Upper lobe of left lung (tissue), 6 donors: ENCODE measurements at regions not wholly inside any gene's neighbourhood (a gene's known extent, or its start where the extent isn't known, plus 50 kb on each side); places are given as distances from the start of the nearest gene placed in this dataset.

Experiments
- ATAC-seq, 2 donors: fragments of 200-7000 bp; cut with Tn5 transposase; one replicate each; pipeline ENCODE4 v1.9.1; 2022; ENCODE audit warnings: mild to moderate bottlenecking in 2 of 2, moderate library complexity in 2 of 2; ENCODE audit not compliant: low FRiP score in 2 of 2
- DNase-seq, 2 donors: peaks; one replicate each; pipeline ENCODE4 v3.0.0-alpha.2; 2019 to 2020
- H3K27ac ChIP-seq, 4 donors: fragments of 200-600 bp; sonication (generic); one replicate each; pipeline ENCODE4 v1.5.1; 2016 to 2019
- H3K27me3 ChIP-seq, 4 donors: fragments of 200-600 bp; sonication (generic); one replicate each; pipeline ENCODE4 v1.5.1; 2017 to 2019
- H3K36me3 ChIP-seq, 4 donors: fragments of 200-600 bp; sonication (generic); one replicate each; pipeline ENCODE4 v1.5.1; 2016 to 2019
- H3K4me1 ChIP-seq, 4 donors: fragments of 200-600 bp; sonication (generic); one replicate each; pipeline ENCODE4 v1.5.1; 2018 to 2019
- H3K4me3 ChIP-seq, 4 donors: fragments of 200-600 bp; sonication (generic); one replicate each; pipeline ENCODE4 v1.5.1; 2017 to 2019; ENCODE audit warnings: mild to moderate bottlenecking in 2 of 4, moderate library complexity in 1 of 4
- H3K9me3 ChIP-seq, 4 donors: fragments of 200-600 bp; sonication (generic); one replicate each; pipeline ENCODE4 v1.5.1; 2018 to 2019
- EP300 ChIP-seq, 4 donors: sonication (generic); formaldehyde crosslinking; IDR thresholded peaks; one replicate each; pipeline ENCODE4 v1.5.1; 2017; ENCODE audit warnings: antibody characterized with exemption in 4 of 4, control low read depth in 2 of 4
- POLR2A ChIP-seq, 4 donors: fragments of 450-650 bp; IDR thresholded peaks; one replicate each; pipeline ENCODE4 v1.5.1; 2016 to 2017; ENCODE audit warnings: antibody characterized with exemption in 4 of 4, mild to moderate bottlenecking in 2 of 4
- POLR2AphosphoS5 ChIP-seq, 2 donors: sonication (generic); formaldehyde crosslinking; IDR thresholded peaks; one replicate each; pipeline ENCODE4 v1.5.1; 2017; ENCODE audit warnings: antibody characterized with exemption in 2 of 2
- WGBS, 2 donors: methylation state at CpG; one replicate each; pipeline ENCODE4 v1.1.5; 2017 to 2018; 5-methylcytosine and 5-hydroxymethylcytosine counted together
- TF ChIP-seq, protein P1 (sequence below), 6 experiments: fragments of 450-650 bp in 4 of 6; fragments of 200-600 bp in 2 of 6; sonication (generic) in 2 of 6; IDR thresholded peaks; one replicate each; pipeline ENCODE4 v1.5.1; 2016 to 2019; ENCODE audit warnings: antibody characterized with exemption in 6 of 6
- donor health status: DM: no; HTN: no; CAD: no; lungs with moderate emphysema.
- donor health status: DM: no; HTN: yes; CAD: no; lungs with severe emphysema.

DNA sequence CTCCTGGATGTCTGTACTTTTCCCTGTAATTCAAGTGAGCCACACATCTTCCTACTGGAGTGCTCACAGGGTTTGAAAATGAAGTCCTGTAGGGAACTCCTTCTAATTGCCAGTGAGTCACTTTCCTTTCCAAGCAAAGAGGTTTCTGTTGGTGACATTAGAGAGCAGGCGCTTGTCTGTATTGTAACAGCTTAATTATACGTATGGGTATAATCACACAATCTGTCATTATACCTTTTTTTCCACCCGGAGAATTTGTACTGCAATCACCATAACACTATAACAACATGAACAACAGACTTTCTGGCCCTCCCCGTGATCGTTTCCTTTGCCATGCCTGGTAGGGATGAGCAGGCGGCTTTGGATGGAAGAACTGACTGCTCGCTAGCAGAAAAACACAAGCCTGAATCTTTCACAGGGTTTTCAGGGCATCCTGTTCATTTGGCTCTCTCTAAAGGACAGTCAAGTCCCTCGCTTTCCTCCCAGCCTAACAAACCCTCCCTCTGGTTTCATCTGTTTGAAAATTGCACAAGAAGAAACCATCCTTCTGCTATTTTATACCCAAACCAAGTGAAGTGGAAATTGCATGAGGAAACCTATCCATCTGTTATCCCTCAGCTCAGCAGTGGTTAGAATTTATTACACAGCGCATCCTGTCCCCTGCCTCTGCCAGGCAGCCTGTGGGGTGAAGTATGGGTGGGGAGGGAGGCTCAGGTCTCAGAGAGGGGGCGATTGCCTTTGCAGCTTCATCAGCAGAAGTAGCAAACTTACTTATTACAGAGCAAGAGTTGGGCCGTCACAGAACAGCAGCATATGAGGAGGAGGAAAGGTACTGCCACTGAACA lies 307.0 kb upstream of the TLE4 start:
- TF ChIP-seq POLR2A (IDR thresholded peaks at IDR 0.05) (no peak), EP300 (IDR thresholded peaks at IDR 0.05) (no peak), POLR2AphosphoS5 (IDR thresholded peaks at IDR 0.05) (no peak)
- TF ChIP-seq, protein P1, sequence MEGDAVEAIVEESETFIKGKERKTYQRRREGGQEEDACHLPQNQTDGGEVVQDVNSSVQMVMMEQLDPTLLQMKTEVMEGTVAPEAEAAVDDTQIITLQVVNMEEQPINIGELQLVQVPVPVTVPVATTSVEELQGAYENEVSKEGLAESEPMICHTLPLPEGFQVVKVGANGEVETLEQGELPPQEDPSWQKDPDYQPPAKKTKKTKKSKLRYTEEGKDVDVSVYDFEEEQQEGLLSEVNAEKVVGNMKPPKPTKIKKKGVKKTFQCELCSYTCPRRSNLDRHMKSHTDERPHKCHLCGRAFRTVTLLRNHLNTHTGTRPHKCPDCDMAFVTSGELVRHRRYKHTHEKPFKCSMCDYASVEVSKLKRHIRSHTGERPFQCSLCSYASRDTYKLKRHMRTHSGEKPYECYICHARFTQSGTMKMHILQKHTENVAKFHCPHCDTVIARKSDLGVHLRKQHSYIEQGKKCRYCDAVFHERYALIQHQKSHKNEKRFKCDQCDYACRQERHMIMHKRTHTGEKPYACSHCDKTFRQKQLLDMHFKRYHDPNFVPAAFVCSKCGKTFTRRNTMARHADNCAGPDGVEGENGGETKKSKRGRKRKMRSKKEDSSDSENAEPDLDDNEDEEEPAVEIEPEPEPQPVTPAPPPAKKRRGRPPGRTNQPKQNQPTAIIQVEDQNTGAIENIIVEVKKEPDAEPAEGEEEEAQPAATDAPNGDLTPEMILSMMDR (IDR thresholded peaks at IDR 0.05), result no peak
- 57 to 71% methylated on average over 9 to 11 of the region's 11 CpGs for WGBS, 2 donors

DNA sequence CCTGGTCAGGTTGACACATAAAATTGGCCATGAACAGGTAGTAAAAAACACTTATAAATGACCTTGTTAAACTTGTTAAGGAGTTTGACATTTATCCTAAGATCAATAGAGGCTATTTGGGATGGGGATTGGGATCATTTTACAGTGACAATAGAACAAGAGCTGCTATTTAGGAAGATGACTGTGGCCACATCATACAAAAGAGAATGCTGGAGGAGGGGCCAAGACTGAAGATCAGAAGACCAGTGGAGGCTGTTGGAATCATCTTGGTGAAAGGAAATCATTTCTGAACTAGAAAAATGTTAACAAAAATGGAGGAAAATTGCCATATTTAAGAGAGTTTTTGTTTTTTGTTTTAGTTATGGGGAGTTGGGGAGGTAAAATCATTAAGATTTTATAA lies 304.8 kb upstream of the TLE4 start:
- no peaks in the 10 kb centered on the region for H3K9me3 ChIP-seq
- H3K4me3 ChIP-seq, result no peak overlapping the region
- H3K27me3 ChIP-seq, result no peaks in the 10 kb centered on the region
- TF ChIP-seq EP300 (IDR thresholded peaks at IDR 0.05) (no peak), POLR2A (IDR thresholded peaks at IDR 0.05) (no peak), POLR2AphosphoS5 (IDR thresholded peaks at IDR 0.05) (no peak)
- TF ChIP-seq, protein P1 (IDR thresholded peaks at IDR 0.05), result no peak
- ATAC-seq, result no peak
- H3K27ac ChIP-seq, result no peak overlapping the region
- DNase-seq, result no peak
- H3K36me3 ChIP-seq, result no peaks in the 10 kb centered on the region
- H3K4me1 ChIP-seq, result no peaks in the 10 kb centered on the region

More for the DNA sequence above, 307.0 kb upstream of the TLE4 start:
- DNase-seq (no peak), ATAC-seq (no peak)
- Histone ChIP-seq H3K4me3 (no peak overlapping the region), H3K27ac (no peak overlapping the region), H3K36me3 (no peaks in the 10 kb centered on the region), H3K4me1 (no peaks in the 10 kb centered on the region), H3K27me3 (no peaks in the 10 kb centered on the region), H3K9me3 (no peaks in the 10 kb centered on the region)

DNA sequence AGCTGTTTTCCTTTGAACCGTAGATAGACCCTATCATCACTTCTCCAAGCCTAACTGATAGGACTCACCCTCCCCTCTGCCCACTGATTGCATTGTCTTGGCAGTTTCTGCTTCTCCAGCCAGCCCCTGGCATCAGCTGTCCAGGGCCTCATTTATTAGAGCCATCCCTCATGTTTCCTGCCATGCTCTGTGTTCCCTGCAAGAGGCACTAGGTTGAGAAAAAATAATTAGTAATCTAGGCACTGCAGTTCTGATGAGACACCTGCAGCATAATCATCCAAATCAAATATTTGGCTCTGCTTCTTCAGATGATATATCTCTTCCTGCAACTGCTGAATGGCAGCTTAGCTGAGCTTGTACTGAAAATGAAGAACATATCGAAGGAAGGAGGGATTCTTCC lies 303.0 kb upstream of the TLE4 start:
- H3K4me3 ChIP-seq, result no peak overlapping the region
- no peaks in the 10 kb centered on the region for H3K9me3 ChIP-seq
- H3K27ac ChIP-seq, result no peak overlapping the region
- TF ChIP-seq, protein P1 (IDR thresholded peaks at IDR 0.05), result no peak
- no peak for TF ChIP-seq EP300 (IDR thresholded peaks at IDR 0.05)
- no peaks in the 10 kb centered on the region for H3K27me3 ChIP-seq
- ATAC-seq (no peak), DNase-seq (no peak)
- H3K4me1 ChIP-seq, result no peaks in the 10 kb centered on the region
- WGBS, 2 donors, result 76 to 91% methylated on average over 2 of the region's 2 CpGs
- H3K36me3 ChIP-seq, result no peaks in the 10 kb centered on the region

DNA sequence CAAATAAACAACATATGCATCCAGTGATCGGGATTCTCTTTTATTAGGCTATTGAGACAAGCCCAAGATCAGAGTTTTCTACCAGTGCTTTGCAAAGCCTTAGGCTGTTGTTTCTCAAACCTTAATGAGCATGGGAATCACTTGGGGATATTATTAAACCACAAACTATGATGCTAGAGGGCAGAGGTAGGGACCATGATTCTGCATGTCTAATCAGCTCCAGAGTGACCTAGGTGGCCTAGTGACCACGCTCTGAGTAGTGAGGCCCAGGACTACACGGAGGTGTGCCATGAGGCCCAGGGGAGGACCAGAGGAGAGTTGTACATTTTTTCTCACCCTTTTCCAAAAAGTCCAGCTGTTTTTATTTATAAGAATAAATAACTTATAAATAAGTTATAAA lies 298.5 kb upstream of the TLE4 start:
- no peak for ATAC-seq

More for the DNA sequence above, 298.5 kb upstream of the TLE4 start:
- no peaks in the 10 kb centered on the region for H3K27me3 ChIP-seq
- H3K27ac ChIP-seq, result no peak overlapping the region
- DNase-seq, result no peak
- 95 to 99% methylated on average over 3 of the region's 3 CpGs for WGBS, 2 donors
- no peak overlapping the region for H3K4me3 ChIP-seq
- no peak for TF ChIP-seq POLR2A (IDR thresholded peaks at IDR 0.05)
- TF ChIP-seq, protein P1 (IDR thresholded peaks at IDR 0.05), result no peak
- TF ChIP-seq POLR2AphosphoS5 (IDR thresholded peaks at IDR 0.05), result no peak
- TF ChIP-seq EP300 (IDR thresholded peaks at IDR 0.05), result no peak
- H3K36me3 ChIP-seq, result no peaks in the 10 kb centered on the region
- no peaks in the 10 kb centered on the region for H3K9me3 ChIP-seq
- H3K4me1 ChIP-seq, result no peaks in the 10 kb centered on the region
